Adipocyte (in vitro differentiated cells): ENCODE measurements at regions not wholly inside any gene's neighbourhood (a gene's known extent, or its start where the extent isn't known, plus 50 kb on each side); places are given as distances from the start of the nearest gene placed in this dataset.
A peak's percentile ranks its signal among the peaks of the same experiment; 100 is the strongest.

Experiments
- DNase-seq: peaks from one replicate; pipeline ENCODE4 v3.0.0-alpha.2; 2015; ENCODE audit warnings: low read depth
- H3K27me3 ChIP-seq: replicated peaks from 2 replicates; pipeline ENCODE4 v1.7.0; 2013; ENCODE audit warnings: mild to moderate bottlenecking, low read length, moderate library complexity; ENCODE audit not compliant: control insufficient read depth, insufficient read depth
- H3K36me3 ChIP-seq: 2 replicates; pipeline ENCODE4 v1.7.0; 2013; ENCODE audit warnings: low read length, mild to moderate bottlenecking, moderate library complexity; ENCODE audit not compliant: control insufficient read depth, insufficient read depth, severe bottlenecking
- H3K4me1 ChIP-seq: 2 replicates; pipeline ENCODE4 v1.7.0; 2013; ENCODE audit warnings: mild to moderate bottlenecking, low read length, moderate library complexity; ENCODE audit not compliant: control insufficient read depth, insufficient read depth
- H3K4me3 ChIP-seq: 2 replicates; pipeline ENCODE4 v1.7.0; 2013; ENCODE audit warnings: mild to moderate bottlenecking, low read length, moderate library complexity
- H3K9ac ChIP-seq: 2 replicates; pipeline ENCODE4 v1.7.0; 2013; ENCODE audit warnings: mild to moderate bottlenecking, low read length, moderate library complexity
- H3K9me3 ChIP-seq: 2 replicates; pipeline ENCODE4 v1.7.0; 2013; ENCODE audit warnings: mild to moderate bottlenecking, low read length, moderate library complexity; ENCODE audit not compliant: control insufficient read depth

DNA sequence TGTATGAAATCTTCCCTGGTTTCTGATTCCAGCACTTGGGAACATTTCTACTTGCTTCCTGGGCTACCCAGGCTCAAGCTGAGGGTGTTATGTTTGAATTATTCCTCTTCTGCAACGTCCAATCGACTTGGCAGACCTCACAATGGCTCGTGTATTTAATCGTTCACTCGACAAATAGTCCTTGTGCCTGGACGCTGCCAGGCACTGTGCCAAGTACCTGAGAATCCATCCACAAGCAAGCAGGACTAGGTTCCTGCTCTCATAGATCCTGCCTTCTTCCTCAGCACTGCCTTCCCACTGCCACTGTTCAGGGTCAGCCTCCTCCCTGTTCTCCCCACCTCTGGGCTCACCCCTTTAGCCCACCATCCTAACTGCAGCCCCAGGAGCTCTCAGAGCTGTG, 113.3 kb downstream of the EFNB1 start:
- no peak for DNase-seq
- Histone ChIP-seq H3K4me3 (no peak overlapping the region), H3K27me3 (peaks cover 1% of the 10 kb centered on the region), H3K4me1 (peaks cover 29% of the 10 kb centered on the region), H3K9ac (no peak overlapping the region), H3K36me3 (no peaks in the 10 kb centered on the region), H3K9me3 (no peaks in the 10 kb centered on the region)

DNA sequence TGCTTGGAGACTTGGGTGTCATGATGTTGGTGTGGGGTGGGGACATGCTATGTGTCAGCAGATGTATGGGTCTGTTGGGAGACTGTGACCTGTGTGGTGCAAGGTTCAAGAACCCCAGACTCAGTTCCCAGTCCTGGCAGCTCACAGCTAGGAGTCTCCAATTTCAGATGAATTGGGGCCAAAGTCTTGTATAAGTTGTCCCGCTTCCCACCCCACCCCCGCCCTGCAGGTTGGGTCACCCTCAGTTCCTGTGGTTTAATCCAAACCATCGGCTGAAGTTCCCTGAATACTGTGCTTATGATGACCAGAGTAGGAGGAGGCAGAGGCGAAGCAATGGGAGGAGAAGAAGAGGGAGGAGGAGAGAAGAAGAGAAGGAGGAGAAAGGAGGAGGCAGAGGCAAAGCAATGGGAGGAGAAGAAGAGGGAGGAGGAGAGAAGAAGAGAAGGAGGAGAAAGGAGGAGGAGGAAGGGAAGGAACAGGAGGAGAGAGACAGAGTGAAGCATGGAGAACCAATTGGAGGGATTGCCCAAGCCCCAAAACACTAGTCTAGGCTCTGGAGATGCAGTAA, 112.6 kb downstream of the EFNB1 start:
- Histone ChIP-seq H3K27me3 (no peaks in the 10 kb centered on the region), H3K9ac (no peak overlapping the region), H3K36me3 (no peaks in the 10 kb centered on the region), H3K9me3 (no peaks in the 10 kb centered on the region), H3K4me1 (peaks cover 36% of the 10 kb centered on the region), H3K4me3 (no peak overlapping the region)
- no peak for DNase-seq

DNA sequence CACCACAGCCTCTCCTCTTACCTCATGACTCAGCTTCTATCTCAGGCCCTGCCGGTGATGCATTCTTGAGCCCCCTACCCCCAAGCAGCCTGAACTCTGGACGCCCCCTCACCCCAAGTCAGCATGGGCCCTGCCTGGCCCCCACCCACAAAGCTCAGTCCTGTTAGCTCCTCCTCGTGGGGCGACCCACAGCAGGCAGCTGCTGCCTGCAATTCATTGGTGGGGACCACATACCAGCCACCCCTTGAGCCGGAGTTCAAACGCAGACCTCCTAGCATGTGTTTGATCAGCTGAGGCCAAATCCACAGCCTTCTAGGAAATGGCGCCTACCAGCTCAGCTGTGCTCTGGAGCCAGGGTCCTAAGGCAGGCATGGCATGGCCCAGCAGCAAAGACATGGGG, 111.8 kb downstream of the EFNB1 start:
- DNase-seq = no peak
- H3K4me1 ChIP-seq = peaks cover 39% of the 10 kb centered on the region
- H3K27me3 ChIP-seq = no peaks in the 10 kb centered on the region
- H3K36me3 ChIP-seq = no peaks in the 10 kb centered on the region
- no peak overlapping the region for H3K4me3 ChIP-seq
- H3K9me3 ChIP-seq = no peaks in the 10 kb centered on the region
- H3K9ac ChIP-seq = no peak overlapping the region

DNA sequence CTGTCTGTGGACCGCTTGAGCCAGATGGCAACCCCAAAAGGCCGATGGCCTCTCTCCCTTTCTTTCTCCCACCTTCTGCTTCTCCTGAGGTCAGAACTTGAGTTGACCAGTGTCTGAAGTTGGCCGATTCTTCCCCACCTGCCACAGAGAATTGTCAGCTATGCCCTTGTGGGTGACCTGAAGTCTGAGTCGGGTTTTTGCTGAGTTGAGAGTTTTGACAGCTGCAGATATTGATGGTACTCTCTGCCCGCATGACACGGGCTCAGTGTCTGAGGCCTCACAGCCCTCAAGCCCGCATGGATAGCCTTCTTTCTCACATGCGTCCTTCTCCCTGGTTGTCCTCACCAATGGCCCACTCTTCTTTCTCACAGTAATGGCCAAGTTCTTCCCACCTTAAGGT, 111.0 kb downstream of the EFNB1 start:
- H3K9me3 ChIP-seq = no peaks in the 10 kb centered on the region
- H3K27me3 ChIP-seq = no peaks in the 10 kb centered on the region
- DNase-seq = no peak
- no peak overlapping the region for H3K9ac ChIP-seq
- peaks cover 34% of the 10 kb centered on the region for H3K4me1 ChIP-seq
- H3K4me3 ChIP-seq = no peak overlapping the region
- H3K36me3 ChIP-seq = no peaks in the 10 kb centered on the region

DNA sequence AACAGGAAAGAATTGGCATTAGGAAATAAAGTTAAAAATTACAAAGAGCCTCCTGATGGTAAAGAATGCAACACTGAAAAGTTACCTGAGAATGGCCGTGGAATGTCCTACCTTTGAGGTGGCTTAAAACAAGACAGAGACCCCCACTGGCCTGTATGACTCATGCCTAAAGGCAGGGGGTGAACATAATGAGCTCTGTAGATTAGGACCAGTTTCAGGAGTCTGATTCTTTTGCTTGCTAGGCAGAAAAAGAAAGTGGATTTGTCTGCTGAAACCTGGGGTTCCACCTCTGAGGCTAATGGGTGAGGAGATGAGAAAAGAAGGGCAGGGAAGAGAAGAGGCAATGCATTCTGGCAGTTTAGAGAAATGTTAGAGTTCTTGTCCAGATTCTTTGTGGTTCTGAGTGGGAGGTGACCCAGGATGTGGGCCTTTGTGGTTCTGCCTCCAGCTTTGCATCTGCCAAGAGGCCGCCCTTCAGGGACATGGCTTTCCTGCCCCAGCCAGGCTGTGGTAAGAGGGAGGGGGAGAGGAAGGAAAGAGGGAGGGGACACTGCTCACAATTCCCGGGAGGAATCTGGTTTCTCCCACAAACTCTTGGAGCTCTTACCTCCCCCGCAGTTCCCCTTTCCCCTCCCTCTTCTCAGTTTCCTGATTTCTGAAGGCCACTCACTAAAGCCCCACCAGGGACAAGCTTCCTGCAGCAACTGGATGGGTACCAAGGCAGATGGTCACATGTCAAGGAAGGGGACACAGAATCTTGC, 109.6 kb downstream of the EFNB1 start:
- H3K9ac ChIP-seq = peak overlapping the region; percentile 14
- H3K4me3 ChIP-seq = no peak overlapping the region
- peaks cover 38% of the 10 kb centered on the region for H3K4me1 ChIP-seq
- H3K9me3 ChIP-seq = no peaks in the 10 kb centered on the region
- no peaks in the 10 kb centered on the region for H3K36me3 ChIP-seq
- no peaks in the 10 kb centered on the region for H3K27me3 ChIP-seq
- DNase-seq = peak; percentile 37

DNA sequence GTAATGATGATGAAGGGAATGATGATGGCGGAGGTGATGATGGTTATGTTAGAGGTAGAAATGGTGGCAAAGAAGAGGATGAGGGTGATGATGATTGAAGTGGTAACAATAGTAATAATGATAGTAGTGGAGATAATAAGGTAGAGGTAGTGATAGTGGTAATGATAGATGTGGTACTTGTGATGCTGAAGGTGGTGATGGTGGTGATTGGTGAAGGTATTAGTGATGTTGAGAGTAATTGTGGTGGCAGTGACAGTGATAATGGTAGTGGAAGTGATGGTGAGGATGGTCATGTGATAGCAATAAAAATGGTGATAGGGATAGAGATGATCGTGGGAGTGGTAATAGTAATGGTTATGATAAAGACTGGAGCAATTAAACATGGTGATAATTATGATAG, 108.8 kb downstream of the EFNB1 start:
- no peak overlapping the region for H3K9ac ChIP-seq
- no peak for DNase-seq
- H3K4me3 ChIP-seq = no peak overlapping the region
- peaks cover 43% of the 10 kb centered on the region for H3K4me1 ChIP-seq
- no peaks in the 10 kb centered on the region for H3K27me3 ChIP-seq
- no peaks in the 10 kb centered on the region for H3K36me3 ChIP-seq
- H3K9me3 ChIP-seq = no peaks in the 10 kb centered on the region

DNA sequence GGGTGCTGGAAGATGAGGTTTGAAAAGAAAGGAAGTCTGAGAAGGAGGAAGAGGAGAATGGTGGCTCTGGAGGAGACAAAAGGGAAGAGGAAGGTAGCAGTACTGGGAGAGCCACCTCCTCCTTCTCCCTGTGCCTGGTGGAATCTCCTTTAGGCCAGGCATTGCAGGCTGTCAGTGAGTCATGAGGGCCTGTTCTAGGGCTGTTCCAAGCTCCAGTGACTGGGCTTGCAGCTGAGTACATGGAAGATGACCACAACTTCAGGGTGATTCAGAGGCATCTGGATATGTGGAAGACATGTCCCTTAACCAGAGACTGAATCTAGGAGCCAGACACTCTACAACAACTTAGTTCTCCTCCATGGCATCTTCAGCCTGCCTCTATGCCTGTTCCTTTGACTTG, 107.8 kb downstream of the EFNB1 start:
- no peaks in the 10 kb centered on the region for H3K36me3 ChIP-seq
- H3K27me3 ChIP-seq = no peaks in the 10 kb centered on the region
- peak; percentile 69 for DNase-seq
- peaks cover 51% of the 10 kb centered on the region for H3K4me1 ChIP-seq
- no peak overlapping the region for H3K9ac ChIP-seq
- H3K4me3 ChIP-seq = no peak overlapping the region
- no peaks in the 10 kb centered on the region for H3K9me3 ChIP-seq

DNA sequence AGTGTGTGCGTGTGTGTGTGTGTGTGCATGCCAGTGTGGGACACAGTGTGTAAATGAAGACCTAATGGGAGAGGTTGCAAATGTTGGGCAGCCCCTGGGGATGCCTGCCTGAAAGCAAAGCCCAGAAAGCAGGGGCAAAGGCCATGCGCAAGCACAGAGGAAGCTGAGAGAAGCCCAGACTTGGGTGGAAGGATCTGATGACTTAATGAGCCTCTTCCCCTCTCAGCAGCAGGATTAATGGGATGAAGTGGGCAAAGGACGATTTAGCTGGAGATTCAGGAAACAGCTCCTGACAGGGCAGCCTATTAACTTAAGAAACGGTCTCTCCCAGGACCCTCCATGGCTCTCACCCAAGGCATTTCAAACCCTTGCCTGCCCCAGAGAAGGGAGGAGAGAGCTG, 107.3 kb downstream of the EFNB1 start:
- no peaks in the 10 kb centered on the region for H3K36me3 ChIP-seq
- H3K9ac ChIP-seq = no peak overlapping the region
- H3K9me3 ChIP-seq = no peaks in the 10 kb centered on the region
- DNase-seq = no peak
- peaks cover under 1% of the 10 kb centered on the region for H3K27me3 ChIP-seq
- no peak overlapping the region for H3K4me3 ChIP-seq
- peaks cover 56% of the 10 kb centered on the region for H3K4me1 ChIP-seq

DNA sequence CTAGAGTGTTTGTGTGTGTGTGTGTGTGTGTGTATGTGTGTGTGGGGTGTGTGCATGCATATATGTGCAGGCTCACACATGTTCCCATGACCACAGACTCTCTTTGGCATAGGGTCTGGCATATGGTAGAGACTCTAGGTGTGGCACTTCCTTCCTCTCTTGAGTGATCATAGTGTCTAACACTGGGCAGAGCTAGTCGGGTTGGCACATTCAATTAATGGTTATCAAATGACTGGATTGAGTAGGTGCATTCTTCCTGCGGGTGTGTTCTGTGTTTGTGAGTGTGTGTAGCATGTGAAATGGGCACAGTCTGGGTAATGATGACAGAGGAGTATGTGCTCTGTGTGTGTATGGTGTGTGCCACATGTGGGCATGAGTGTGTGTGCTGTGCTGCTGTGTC, 106.5 kb downstream of the EFNB1 start:
- DNase-seq = no peak
- H3K4me1 ChIP-seq = peaks cover 60% of the 10 kb centered on the region
- H3K36me3 ChIP-seq = no peaks in the 10 kb centered on the region
- no peak overlapping the region for H3K4me3 ChIP-seq
- H3K9ac ChIP-seq = no peak overlapping the region
- no peaks in the 10 kb centered on the region for H3K9me3 ChIP-seq
- peaks cover 4% of the 10 kb centered on the region for H3K27me3 ChIP-seq

DNA sequence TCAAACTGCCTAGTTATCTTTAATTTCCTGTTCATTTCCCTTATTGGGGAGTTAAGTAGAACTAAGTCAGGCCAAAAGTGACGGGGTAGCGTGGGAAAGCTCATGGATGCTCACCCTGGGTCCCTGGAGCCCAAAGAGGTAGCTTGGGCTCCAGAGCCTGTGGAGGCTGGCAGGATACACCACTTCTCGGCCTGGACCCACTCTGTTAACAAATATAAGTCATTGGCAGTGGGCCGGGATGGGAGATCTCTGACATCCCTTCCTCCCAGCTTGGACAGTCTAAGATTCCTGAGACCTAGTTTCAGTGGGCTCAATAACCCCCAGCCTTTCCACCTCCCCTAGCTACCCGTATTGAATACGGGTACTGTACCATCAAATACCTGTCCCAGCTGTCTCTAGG, 106.1 kb downstream of the EFNB1 start:
- no peak overlapping the region for H3K9ac ChIP-seq
- no peaks in the 10 kb centered on the region for H3K9me3 ChIP-seq
- H3K4me3 ChIP-seq = no peak overlapping the region
- peaks cover 4% of the 10 kb centered on the region for H3K27me3 ChIP-seq
- peaks cover 61% of the 10 kb centered on the region for H3K4me1 ChIP-seq
- no peaks in the 10 kb centered on the region for H3K36me3 ChIP-seq
- DNase-seq = no peak

DNA sequence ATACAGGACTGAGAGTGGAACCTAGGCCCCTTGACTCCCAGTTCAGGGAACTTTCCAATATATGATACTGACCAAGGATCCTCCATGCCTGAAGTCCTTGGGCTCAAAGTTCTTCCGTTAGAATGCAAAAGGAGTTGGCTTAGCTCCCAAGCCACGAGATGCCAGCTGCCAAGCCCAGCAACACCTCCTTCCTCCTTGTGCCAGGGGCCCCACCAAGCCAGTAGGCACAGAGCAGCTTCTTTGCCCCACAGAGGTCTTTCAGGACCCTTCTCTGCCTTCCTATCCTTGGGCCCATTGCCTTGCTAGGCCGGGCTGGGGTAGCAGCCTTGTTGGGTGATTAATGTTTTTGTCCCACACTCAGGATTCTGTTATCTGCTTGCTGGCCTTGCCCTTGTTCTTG, 105.6 kb downstream of the EFNB1 start:
- no peak overlapping the region for H3K4me3 ChIP-seq
- no peak overlapping the region for H3K9ac ChIP-seq
- H3K4me1 ChIP-seq = peaks cover 66% of the 10 kb centered on the region
- H3K9me3 ChIP-seq = no peaks in the 10 kb centered on the region
- no peak for DNase-seq
- H3K36me3 ChIP-seq = no peaks in the 10 kb centered on the region
- peaks cover 4% of the 10 kb centered on the region for H3K27me3 ChIP-seq

DNA sequence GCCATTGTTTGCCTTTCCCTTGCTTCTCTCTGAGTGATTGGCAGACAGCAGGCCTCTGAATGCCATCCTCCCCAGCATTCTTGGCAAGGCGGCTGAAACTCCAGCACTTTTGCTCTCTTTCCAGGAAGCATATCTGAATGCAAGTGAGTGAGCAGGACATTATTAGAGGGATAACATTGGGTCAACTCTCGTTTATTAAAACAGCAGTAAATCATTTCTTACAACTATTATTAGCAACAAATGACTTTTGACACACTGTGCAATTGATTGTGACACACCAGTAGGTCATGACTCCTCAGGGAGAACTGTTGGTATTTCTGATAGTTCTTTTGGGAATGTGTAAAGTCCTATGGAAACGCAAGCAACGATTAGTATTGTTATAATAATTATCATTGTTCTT, 103.8 kb downstream of the EFNB1 start:
- peaks cover 55% of the 10 kb centered on the region for H3K4me1 ChIP-seq
- no peak overlapping the region for H3K4me3 ChIP-seq
- H3K36me3 ChIP-seq = no peaks in the 10 kb centered on the region
- H3K9ac ChIP-seq = no peak overlapping the region
- H3K9me3 ChIP-seq = no peaks in the 10 kb centered on the region
- no peak for DNase-seq
- H3K27me3 ChIP-seq = peaks cover 10% of the 10 kb centered on the region
